ENCODE measurements at regions not wholly inside any gene's neighbourhood (a gene's known extent, or its start where the extent isn't known, plus 50 kb on each side); places are given as distances from the start of the nearest gene placed in this dataset.

GRCh38 chr18:76687304-76687962 is 134.9 kb upstream of the ZNF236 start:
- no peak for TF ChIP-seq CTCF (IDR thresholded peaks at IDR 0.05)
- H3K9me3 ChIP-seq, result no peaks in the 10 kb centered on the region
- no peak overlapping the region for H3K4me3 ChIP-seq
- H3K27me3 ChIP-seq, result no peaks in the 10 kb centered on the region
- no peaks in the 10 kb centered on the region for H3K36me3 ChIP-seq
- intact Hi-C loops (cut with DNase I), result loop anchor here (10.0 kb wide), 1 partner anchor 163 kb away; no protein-coding TSS in a partner anchor
- DNase-seq (ENCODE audit: low spot score in 2 of 2), result no peak
- H3K27ac ChIP-seq, result no peak overlapping the region
- H3K4me1 ChIP-seq, result no peaks in the 10 kb centered on the region

GRCh38 chr18:76686737-76687231 is 135.6 kb upstream of the ZNF236 start:
- peak in 1 of 2 donors; percentile 83 for DNase-seq (ENCODE audit: low spot score in 2 of 2)
- intact Hi-C loops (cut with DNase I), result loop anchor here (1.0 to 10.0 kb wide), 2 partner anchors 162 to 287 kb away; no protein-coding TSS in a partner anchor
- Histone ChIP-seq H3K27ac (no peak overlapping the region), H3K36me3 (no peaks in the 10 kb centered on the region), H3K4me3 (no peak overlapping the region), H3K27me3 (no peaks in the 10 kb centered on the region), H3K9me3 (no peaks in the 10 kb centered on the region), H3K4me1 (no peaks in the 10 kb centered on the region)
- TF ChIP-seq CTCF (IDR thresholded peaks at IDR 0.05), result peak; percentile 52 to 65 (median 55)

- intact Hi-C loops (cut with DNase I), result loop anchor here (1.0 to 10.0 kb wide), 2 partner anchors 161 to 287 kb away; no protein-coding TSS in a partner anchor
- TF ChIP-seq CTCF (IDR thresholded peaks at IDR 0.05), result no peak
- H3K27ac ChIP-seq, result no peak overlapping the region
- no peak for DNase-seq (ENCODE audit: low spot score in 2 of 2)
- no peaks in the 10 kb centered on the region for H3K9me3 ChIP-seq
- H3K27me3 ChIP-seq, result no peaks in the 10 kb centered on the region
- no peaks in the 10 kb centered on the region for H3K4me1 ChIP-seq
- H3K4me3 ChIP-seq, result no peak overlapping the region
- H3K36me3 ChIP-seq, result no peaks in the 10 kb centered on the region
These were observed 136.5 kb upstream of the ZNF236 start for GRCh38 chr18:76685860-76686259.

GRCh38 chr18:76685402-76685801 is 137.0 kb upstream of the ZNF236 start:
- no peak overlapping the region for H3K27ac ChIP-seq
- intact Hi-C loops (cut with DNase I), result loop anchor here (10.0 kb wide), 1 partner anchor 161 kb away; no protein-coding TSS in a partner anchor

GRCh38 chr18:76684265-76684664 is 138.1 kb upstream of the ZNF236 start:
- intact Hi-C loops (cut with DNase I), result loop anchor here (10.0 kb wide), 1 partner anchor 159 kb away; no protein-coding TSS in a partner anchor
- no peak overlapping the region for H3K4me3 ChIP-seq
- TF ChIP-seq CTCF (IDR thresholded peaks at IDR 0.05), result no peak
- H3K36me3 ChIP-seq, result no peaks in the 10 kb centered on the region
- DNase-seq (ENCODE audit: low spot score in 2 of 2), result no peak
- no peaks in the 10 kb centered on the region for H3K9me3 ChIP-seq
- no peaks in the 10 kb centered on the region for H3K4me1 ChIP-seq
- H3K27ac ChIP-seq, result no peak overlapping the region
- H3K27me3 ChIP-seq, result no peaks in the 10 kb centered on the region

More at GRCh38 chr18:76685402-76685801, 137.0 kb upstream of the ZNF236 start:
- Histone ChIP-seq H3K4me3 (no peak overlapping the region), H3K36me3 (no peaks in the 10 kb centered on the region), H3K27me3 (no peaks in the 10 kb centered on the region), H3K9me3 (no peaks in the 10 kb centered on the region), H3K4me1 (no peaks in the 10 kb centered on the region)
- DNase-seq (ENCODE audit: low spot score in 2 of 2), result no peak
- no peak for TF ChIP-seq CTCF (IDR thresholded peaks at IDR 0.05)
